ENCODE measurements at regions not wholly inside any gene's neighbourhood (a gene's known extent, or its start where the extent isn't known, plus 50 kb on each side); places are given as distances from the start of the nearest gene placed in this dataset.

- no peak for DNase-seq (ENCODE audit: low spot score)
Measured at GRCh38 chr6:9481292-9482029, 933.4 kb downstream of the TFAP2A start.

- DNase-seq (ENCODE audit: low spot score): no peak
Measured at GRCh38 chr6:9468277-9468676, 946.6 kb downstream of the TFAP2A start.

- no peak for DNase-seq (ENCODE audit: low spot score)
Measured at GRCh38 chr6:9467741-9468140, 947.1 kb downstream of the TFAP2A start.

GRCh38 chr6:9464583-9464982 lies 950.3 kb downstream of the TFAP2A start:
- DNase-seq (ENCODE audit: low spot score): no peak

GRCh38 chr6:9463311-9463710 lies 951.6 kb downstream of the TFAP2A start:
- DNase-seq (ENCODE audit: low spot score): no peak

DNA sequence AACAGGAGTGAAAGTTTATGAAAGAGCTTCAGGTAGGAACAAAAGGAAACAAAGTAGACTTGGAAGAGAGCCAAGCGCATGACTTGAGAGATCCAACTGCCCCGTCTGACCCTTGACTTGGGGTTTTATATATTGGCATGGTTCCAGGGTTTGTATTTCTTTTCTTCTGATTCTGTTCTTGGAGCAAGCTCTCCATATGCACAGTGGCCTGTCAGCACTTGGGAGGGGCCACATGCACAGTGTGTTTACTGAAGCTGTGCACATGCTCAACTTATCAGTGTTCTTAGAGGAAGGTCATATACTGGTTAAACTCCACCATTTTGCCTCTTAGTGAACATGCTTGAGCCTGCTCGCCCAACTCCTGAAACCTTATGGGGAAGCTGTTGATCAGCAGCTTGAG lies 953.7 kb downstream of the TFAP2A start:
- no peak for DNase-seq (ENCODE audit: low spot score)

GRCh38 chr6:9458424-9458823 lies 956.5 kb downstream of the TFAP2A start:
- DNase-seq (ENCODE audit: low spot score): no peak

DNA sequence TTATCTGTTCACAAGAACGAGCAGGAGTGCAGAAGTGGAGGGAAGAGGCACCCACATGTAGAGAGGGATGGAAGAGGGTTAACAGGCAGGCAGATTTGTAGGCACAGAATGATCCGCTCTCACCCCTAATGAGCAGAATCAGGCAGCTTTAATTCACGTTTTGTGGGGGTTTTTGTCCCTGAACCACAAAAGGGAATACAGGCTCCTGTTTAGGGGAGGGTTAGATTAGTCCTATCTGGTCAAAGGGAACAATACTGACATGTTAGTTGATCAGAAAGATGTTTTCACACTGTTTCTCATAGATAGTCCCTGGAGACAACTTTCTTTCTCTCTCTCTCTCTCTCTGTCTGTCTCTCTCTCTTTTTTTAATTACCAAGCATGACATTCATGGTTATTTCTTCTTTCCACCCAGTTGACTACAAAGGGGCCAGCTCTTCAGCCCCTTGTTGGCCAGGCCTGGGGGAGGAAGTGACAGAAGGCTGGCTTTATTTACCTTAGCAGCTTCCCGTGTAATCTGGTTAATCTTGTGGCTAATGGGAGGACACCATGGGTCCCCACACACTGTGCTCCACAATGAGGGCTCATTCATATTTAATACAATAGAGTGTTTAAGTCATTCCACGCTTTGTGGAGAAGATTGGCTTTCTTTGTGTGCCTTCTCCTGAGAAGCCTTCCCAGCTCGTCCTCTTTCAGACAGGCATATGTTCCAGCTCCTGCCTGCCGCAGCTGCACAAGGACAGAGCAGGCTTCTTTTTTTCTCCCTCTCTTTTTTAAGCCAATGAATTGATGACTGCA lies 958.8 kb downstream of the TFAP2A start:
- no peak for DNase-seq (ENCODE audit: low spot score)

GRCh38 chr6:9439621-9440330 lies 975.1 kb downstream of the TFAP2A start:
- no peak for DNase-seq (ENCODE audit: low spot score)

DNA sequence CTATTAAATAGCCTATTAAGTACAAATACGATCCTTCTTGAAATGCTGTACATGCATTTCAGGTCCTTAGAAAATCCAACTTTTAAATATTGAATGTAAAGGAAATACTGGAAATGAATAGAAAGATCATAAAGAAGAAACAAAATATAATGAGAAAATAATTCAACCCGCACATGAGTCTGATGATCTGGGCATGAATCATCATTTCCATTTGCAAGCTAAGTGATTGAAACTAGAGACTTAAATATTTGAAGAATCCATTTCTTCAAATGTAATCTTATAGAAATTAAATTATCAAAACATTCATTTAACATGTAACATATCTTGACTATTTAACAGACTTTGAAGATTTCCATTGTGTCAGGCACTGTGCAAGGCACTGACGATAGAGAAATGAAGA lies 977.0 kb downstream of the TFAP2A start:
- no peak for DNase-seq (ENCODE audit: low spot score)

GRCh38 chr6:9435281-9435680 lies 979.6 kb downstream of the TFAP2A start:
- no peak for DNase-seq (ENCODE audit: low spot score)

- no peak for DNase-seq (ENCODE audit: low spot score)
Measured at GRCh38 chr6:9431945-9432344, 982.9 kb downstream of the TFAP2A start.

- no peak for DNase-seq (ENCODE audit: low spot score)
Measured at GRCh38 chr6:9428421-9429172, 986.3 kb downstream of the TFAP2A start.

GRCh38 chr6:9422138-9422537 lies 986.8 kb upstream of the SLC35B3 start:
- no peak for DNase-seq (ENCODE audit: low spot score)

DNA sequence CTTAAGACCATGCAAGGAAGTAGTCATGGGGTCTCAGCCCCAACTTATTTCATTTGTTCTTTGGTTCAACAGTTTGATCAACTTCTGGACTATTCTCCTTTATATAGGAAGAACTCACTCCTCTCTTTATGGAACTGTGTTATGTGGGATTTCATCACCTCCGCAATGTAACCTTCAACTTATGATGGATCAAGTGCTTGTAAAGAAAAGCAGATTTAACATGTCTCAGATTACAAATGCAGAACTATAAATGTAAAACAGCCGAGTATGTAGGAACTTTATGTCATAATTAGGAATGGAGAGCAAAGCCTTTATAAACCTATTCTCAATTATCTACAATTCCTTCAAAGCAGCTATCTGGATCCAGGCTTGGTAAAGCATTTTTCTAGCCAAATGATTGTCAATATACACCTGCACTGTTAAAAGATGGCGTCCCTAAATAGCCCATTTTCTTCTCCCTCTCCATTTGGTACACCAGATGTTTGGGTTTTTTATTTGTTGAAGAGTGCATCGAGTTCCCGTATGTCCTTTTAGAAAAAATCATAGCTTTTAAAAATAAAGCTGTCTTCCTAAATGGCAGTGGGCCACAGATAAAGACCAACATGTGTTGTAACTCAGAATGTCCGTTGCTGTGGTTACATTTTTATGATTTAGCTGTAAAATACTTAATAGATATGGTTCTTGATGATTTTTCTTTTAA lies 985.1 kb upstream of the SLC35B3 start:
- DNase-seq (ENCODE audit: low spot score): no peak

DNA sequence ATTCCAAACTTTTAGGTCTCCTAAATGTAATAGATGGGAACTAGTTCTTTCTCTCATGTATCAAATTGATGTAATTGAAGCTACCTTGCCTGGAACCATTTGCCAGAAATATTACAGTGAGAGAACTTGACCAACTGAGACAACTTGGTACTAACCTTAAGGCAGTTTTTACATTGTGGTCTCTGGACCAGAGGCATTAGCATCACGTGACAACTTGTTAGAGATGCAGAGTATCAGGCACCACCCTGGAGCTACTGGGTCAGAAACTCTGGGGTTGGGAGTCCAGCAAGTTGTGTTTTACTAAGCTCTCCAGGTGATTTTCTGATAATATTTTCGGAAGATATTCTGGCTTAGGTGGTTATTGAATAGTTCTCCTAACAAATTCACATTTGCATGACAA lies 982.1 kb upstream of the SLC35B3 start:
- DNase-seq (ENCODE audit: low spot score): no peak

- no peak for DNase-seq (ENCODE audit: low spot score)
Measured at GRCh38 chr6:9412951-9413559, 977.7 kb upstream of the SLC35B3 start.

DNA sequence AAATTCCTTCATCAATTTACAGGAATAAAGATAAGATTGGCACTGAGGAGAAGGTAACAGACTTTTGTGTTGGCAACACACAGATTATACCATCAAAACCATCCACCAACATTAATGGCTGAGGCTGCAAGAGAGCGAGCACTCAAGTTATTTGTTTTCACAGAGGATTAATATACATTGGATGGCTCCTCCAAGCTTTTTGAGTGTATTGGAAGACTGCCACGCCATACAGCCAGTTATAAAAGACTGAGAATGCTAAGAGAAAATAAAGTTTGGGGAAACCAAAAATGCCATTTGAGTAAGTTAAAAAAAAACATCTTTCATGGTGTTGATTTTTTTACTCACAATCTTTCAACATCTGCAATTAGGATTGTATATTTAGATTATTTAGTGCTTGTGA lies 973.8 kb upstream of the SLC35B3 start:
- DNase-seq (ENCODE audit: low spot score): no peak

GRCh38 chr6:9408402-9409117 lies 973.2 kb upstream of the SLC35B3 start:
- no peak for DNase-seq (ENCODE audit: low spot score)

- DNase-seq (ENCODE audit: low spot score): no peak
Measured at GRCh38 chr6:9405825-9406224, 970.5 kb upstream of the SLC35B3 start.

DNA sequence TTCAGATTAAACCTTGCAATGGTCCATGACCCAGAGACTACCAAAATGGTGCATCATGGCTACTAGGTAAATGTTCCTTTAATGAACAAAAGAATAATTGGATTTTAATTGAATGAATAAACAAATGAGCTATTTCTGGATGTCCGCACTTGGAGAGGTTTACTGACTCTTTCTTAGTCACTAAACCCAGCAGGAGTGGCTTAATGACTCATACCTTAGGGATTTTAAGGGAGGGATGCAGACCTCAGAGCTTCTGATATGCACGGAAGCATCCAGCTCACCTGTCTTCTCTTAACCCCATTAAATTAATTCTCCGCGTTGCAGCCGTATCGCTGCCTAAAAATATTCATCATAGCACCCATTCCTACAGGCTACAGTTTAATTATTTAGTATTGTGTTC lies 970.0 kb upstream of the SLC35B3 start:
- no peak for DNase-seq (ENCODE audit: low spot score)
